GM13976 (cell line): ENCODE measurements at regions not wholly inside any gene's neighbourhood (a gene's known extent, or its start where the extent isn't known, plus 50 kb on each side); places are given as distances from the start of the nearest gene placed in this dataset.

Experiments
- DNase-seq: peaks from one replicate; pipeline ENCODE4 v3.0.0; 2012; ENCODE audit warnings: low spot score
- CTCF ChIP-seq: IDR thresholded peaks from 2 replicates; pipeline ENCODE4 v1.5.1; 2012; ENCODE audit warnings: borderline replicate concordance, mild to moderate bottlenecking; ENCODE audit not compliant: insufficient read depth; ENCODE audit errors: extremely low read depth, missing control alignments, control extremely low read depth
- in situ Hi-C: fragments of 300-500 bp; cut with MboI; formaldehyde crosslinking; loops from one replicate; pipeline ENCODE4 v1.12.0; 2022; ENCODE audit warnings: low sequenced_read_pairs, mixed read lengths, inconsistent platforms; ENCODE audit not compliant: unreplicated experiment

GRCh38 chr4:66055999-66056398 lies 385.7 kb upstream of the EPHA5 start:
- in situ Hi-C loops: no loop called here
- TF ChIP-seq CTCF: no peak
- DNase-seq: no peak

DNA sequence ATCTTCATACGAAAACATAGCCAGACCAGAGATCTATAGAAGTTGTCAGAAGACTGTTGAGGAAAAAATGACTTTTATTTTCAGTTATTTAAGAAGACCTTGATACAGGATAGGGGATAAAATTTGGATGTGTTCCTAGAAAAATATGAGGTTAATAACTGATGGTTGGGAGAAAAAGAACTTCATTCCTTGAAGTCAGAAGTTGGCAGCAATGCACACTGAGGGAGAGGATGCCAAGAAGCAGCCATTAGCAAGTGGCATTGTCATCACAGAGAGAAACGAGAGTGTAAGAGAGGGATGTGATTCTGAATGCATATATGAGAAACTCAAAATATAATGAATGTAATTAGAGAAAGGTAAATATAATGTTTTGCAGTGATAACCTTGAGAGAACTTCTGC lies 382.1 kb upstream of the EPHA5 start:
- in situ Hi-C loops: no loop called here
- DNase-seq: no peak
- TF ChIP-seq CTCF: no peak

- TF ChIP-seq CTCF: no peak
- in situ Hi-C loops: no loop called here
- DNase-seq: no peak
Measured at GRCh38 chr4:66048861-66049260, 378.6 kb upstream of the EPHA5 start.

DNA sequence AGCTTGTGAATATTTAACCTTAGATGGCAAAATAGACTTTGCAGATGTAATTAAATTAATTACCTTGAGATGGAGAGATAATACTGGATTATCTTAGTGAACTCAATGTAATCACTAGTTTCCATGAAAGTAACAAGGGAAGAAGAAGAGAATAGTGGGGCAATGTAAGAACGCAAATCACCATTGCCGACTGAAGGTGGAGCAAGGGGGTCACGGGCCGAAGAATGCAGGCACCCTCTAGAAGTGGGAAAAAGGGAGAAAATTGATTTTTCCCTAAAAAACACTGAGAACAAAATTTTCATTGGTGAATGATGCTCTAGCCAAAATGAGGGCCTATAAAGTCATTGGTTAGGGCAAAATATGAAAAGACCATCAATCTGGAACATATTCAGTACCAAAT lies 375.6 kb upstream of the EPHA5 start:
- no peak for TF ChIP-seq CTCF
- DNase-seq: no peak
- in situ Hi-C loops: no loop called here

DNA sequence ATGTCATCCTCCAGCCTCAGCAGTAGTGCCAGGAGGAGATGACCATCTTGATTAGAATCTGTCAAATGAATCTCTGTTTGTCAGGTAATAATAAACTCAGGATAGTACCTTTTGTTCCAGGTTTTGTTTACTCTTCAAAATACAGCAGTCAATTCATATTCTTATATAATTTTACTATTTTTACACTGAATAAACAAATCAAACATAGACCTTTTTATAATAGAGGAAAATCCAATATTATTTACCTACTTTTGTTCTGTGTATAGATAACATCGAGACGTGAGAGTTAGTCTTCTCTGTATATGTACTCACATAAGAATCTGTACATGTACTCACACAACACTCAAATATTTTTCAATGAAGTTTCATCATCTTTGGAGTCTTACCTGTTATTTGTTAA lies 365.4 kb upstream of the EPHA5 start:
- no peak for TF ChIP-seq CTCF
- DNase-seq: no peak
- in situ Hi-C loops: no loop called here

DNA sequence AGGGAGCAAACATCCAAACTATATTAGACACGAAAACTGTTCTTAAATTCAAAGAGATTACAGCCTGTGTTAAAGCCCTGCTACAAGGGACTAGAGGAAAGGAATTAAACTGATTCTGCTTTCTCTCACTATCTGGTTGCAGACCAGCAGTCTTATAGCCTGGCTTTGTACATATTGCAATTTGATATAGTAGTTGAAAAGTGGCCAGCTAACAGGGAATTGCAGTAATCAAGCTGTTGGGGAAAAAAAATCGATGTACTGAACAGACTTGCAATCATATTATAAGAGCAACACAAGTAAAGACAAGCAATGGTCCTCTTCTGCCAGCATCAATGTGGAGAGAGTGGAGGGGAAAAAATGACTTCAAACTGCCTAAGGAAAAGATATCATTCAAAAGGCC lies 364.4 kb upstream of the EPHA5 start:
- TF ChIP-seq CTCF: no peak
- in situ Hi-C loops: no loop called here
- DNase-seq: no peak

DNA sequence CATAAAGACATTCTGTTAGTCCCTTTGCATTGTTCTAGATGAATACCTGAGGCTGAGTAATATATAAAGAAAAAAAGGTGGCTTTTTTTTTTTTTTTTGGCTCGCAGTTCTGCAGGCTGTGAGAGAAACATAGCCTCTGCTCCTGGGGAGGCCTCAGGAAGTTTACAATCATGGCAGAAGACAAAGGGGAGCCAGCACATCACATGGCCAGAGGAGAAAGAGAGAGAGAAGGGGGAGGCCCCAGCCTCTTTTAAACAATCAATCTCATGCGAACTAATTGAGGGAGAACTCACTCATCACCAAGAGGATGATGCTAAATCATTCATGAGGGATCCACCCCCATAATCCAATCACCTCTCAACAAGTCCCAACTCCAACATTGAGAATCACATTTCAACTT lies 364.0 kb upstream of the EPHA5 start:
- TF ChIP-seq CTCF: no peak
- in situ Hi-C loops: no loop called here
- DNase-seq: no peak
